ENCODE measurements at regions not wholly inside any gene's neighbourhood (a gene's known extent, or its start where the extent isn't known, plus 50 kb on each side); places are given as distances from the start of the nearest gene placed in this dataset.

- DNase-seq = no peak
Measured at GRCh38 chr18:45549290-45549689, 66.0 kb upstream of the SLC14A2 start.

- no peak for DNase-seq
Measured at GRCh38 chr18:45551142-45551815, 64.0 kb upstream of the SLC14A2 start.

GRCh38 chr18:45553723-45554388, 61.4 kb upstream of the SLC14A2 start:
- DNase-seq = no peak

- no peak for DNase-seq
Measured at GRCh38 chr18:45554389-45554737, 60.9 kb upstream of the SLC14A2 start.

- DNase-seq = no peak
Measured at GRCh38 chr18:45556222-45556621, 59.1 kb upstream of the SLC14A2 start.

- no peak for DNase-seq
Measured at GRCh38 chr18:45557287-45557686, 58.0 kb upstream of the SLC14A2 start.

GRCh38 chr18:45557779-45558178, 57.5 kb upstream of the SLC14A2 start:
- DNase-seq = no peak

- no peak for DNase-seq
Measured at GRCh38 chr18:45559258-45559657, 56.0 kb upstream of the SLC14A2 start.

GRCh38 chr18:45560870-45561269, 54.4 kb upstream of the SLC14A2 start:
- no peak for DNase-seq

- no peak for DNase-seq
Measured at GRCh38 chr18:45562567-45563479, 52.5 kb upstream of the SLC14A2 start.

- DNase-seq = no peak
Measured at GRCh38 chr18:45565280-45565970, 49.9 kb upstream of the SLC14A2 start.

Data from NCI-H146 (cell line).